ENCODE measurements at regions not wholly inside any gene's neighbourhood (a gene's known extent, or its start where the extent isn't known, plus 50 kb on each side); places are given as distances from the start of the nearest gene placed in this dataset.
"Not testable (repeated sequence)": the region's sequence is repeated elsewhere in the genome, so short reads cannot be mapped to it uniquely, and the experiment has no call there.

DNA sequence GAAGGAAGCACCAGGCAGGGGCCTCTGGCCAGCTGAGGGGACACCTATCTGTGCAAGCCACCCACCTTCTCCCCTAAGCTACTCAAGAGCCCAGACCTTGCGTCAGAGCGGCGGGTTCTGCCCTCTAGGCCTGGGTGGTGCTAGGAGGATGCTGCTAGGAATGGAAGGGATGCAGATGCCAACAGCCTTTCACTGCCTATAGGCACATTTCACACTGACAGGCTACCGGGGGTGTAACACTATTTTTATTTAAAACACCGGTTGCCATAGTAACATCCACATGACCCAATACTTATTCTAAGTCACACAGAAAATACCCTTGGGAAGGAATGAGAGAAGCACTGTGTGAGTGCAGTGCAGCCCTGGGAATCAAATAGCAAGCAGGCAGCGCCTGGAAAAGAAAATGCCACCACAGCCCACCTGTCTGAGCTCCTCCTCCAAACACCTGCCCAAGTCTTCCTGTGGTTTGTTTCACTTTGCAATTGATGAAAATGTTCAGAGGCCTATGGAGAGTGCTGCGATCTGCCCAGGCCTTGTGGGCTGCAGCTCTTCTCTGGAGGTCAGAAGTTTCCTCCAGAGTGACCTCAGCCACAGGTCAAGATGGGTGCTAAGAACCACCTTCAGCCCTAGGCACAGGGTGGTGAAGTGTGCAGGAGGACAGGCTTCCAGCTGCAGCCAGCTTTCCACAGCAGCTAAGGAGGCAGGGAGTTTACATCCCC lies 113.5 kb upstream of the TOPAZ1 start:
- no peaks in the 10 kb centered on the region for H3K27me3 ChIP-seq (replicated peaks; ENCODE audit: control insufficient read depth, insufficient read depth, low read length, poor library complexity, severe bottlenecking)

DNA sequence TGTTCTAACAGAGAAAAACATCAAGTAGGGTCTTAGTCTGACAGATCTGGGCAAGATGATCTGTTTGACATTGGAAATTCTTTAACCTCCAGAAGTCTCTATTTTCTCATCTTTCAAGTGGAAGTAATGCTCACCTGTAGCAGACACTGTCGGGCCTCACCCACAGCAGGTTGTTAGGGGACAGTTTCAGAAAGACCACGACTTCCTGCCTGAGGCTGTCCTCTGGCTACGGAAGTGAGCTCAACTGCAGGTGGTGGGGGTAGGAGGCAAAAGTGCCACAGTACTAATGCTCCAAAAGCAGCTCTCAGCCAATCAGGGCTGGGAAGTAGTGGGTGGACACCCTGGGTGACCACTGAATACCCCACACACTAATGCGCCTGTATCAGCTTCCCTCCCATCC lies 111.4 kb upstream of the TOPAZ1 start:
- no peaks in the 10 kb centered on the region for H3K4me1 ChIP-seq (ENCODE audit: control insufficient read depth, insufficient read depth, low read length, poor library complexity, severe bottlenecking)
- no peak overlapping the region for H3K4me3 ChIP-seq (ENCODE audit: insufficient read depth, low read depth, low read length, poor library complexity, severe bottlenecking)
- peaks cover 3% of the 10 kb centered on the region for H3K27me3 ChIP-seq (replicated peaks; ENCODE audit: control insufficient read depth, insufficient read depth, low read length, poor library complexity, severe bottlenecking)
- H3K36me3 ChIP-seq (ENCODE audit: control insufficient read depth, insufficient read depth, low read length) = no peaks in the 10 kb centered on the region
- DNase-seq = no peak
- H3K9me3 ChIP-seq (ENCODE audit: control insufficient read depth, low read length) = no peaks in the 10 kb centered on the region
- no peak overlapping the region for H3K27ac ChIP-seq (ENCODE audit: insufficient read depth, low read length, poor library complexity, severe bottlenecking)

More for the DNA sequence above, 113.5 kb upstream of the TOPAZ1 start:
- H3K4me1 ChIP-seq (ENCODE audit: control insufficient read depth, insufficient read depth, low read length, poor library complexity, severe bottlenecking) = no peaks in the 10 kb centered on the region
- H3K9me3 ChIP-seq (ENCODE audit: control insufficient read depth, low read length) = no peaks in the 10 kb centered on the region
- no peaks in the 10 kb centered on the region for H3K36me3 ChIP-seq (ENCODE audit: control insufficient read depth, insufficient read depth, low read length)
- no peak overlapping the region for H3K4me3 ChIP-seq (ENCODE audit: insufficient read depth, low read depth, low read length, poor library complexity, severe bottlenecking)
- no peak for DNase-seq
- no peak overlapping the region for H3K27ac ChIP-seq (ENCODE audit: insufficient read depth, low read length, poor library complexity, severe bottlenecking)

DNA sequence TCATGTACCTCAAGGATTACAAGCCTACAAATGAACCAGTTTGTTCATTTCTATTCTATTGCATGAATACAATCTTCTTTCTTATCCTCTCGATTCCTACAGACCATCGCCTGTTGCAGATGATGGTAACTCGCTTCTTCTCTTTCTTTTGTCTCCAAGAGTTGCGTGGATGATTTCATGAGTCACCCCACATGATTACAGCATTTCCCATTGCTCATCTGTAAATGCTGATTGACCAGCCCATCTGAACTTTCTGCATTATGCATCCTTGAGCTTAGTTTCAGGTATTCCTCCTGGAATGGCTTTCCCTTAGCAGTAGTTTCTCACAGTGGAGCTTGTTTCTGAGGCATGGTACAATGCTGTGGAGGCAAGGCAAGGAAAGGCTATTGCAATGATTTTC lies 109.6 kb upstream of the TOPAZ1 start:
- Histone ChIP-seq H3K27ac (ENCODE audit: insufficient read depth, low read length, poor library complexity, severe bottlenecking) (no peak overlapping the region), H3K9me3 (ENCODE audit: control insufficient read depth, low read length) (no peaks in the 10 kb centered on the region), H3K4me3 (ENCODE audit: insufficient read depth, low read depth, low read length, poor library complexity, severe bottlenecking) (no peak overlapping the region), H3K4me1 (ENCODE audit: control insufficient read depth, insufficient read depth, low read length, poor library complexity, severe bottlenecking) (no peaks in the 10 kb centered on the region), H3K36me3 (ENCODE audit: control insufficient read depth, insufficient read depth, low read length) (no peaks in the 10 kb centered on the region), H3K27me3 (replicated peaks; ENCODE audit: control insufficient read depth, insufficient read depth, low read length, poor library complexity, severe bottlenecking) (peaks cover 3% of the 10 kb centered on the region)
- DNase-seq = no peak

DNA sequence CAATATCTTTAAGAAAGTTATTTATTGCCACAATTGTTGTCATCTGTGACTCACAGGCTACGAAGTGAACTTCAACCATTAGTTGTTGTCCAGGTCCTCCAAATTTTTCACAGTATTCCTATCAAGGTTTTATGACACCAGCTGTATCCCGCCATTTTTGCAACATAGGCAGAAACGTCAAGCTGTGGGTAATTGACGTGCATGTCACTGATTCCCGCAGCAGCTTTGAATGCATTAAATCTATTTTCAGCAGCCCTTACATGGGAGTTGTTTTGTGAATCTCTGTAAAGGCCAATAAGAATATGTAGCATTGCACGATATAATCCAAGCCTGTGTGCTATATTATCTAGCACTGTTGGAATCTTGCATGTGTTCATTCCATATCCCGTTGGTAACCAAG lies 109.1 kb upstream of the TOPAZ1 start:
- H3K9me3 ChIP-seq (ENCODE audit: control insufficient read depth, low read length) = no peaks in the 10 kb centered on the region
- no peak overlapping the region for H3K27ac ChIP-seq (ENCODE audit: insufficient read depth, low read length, poor library complexity, severe bottlenecking)

DNA sequence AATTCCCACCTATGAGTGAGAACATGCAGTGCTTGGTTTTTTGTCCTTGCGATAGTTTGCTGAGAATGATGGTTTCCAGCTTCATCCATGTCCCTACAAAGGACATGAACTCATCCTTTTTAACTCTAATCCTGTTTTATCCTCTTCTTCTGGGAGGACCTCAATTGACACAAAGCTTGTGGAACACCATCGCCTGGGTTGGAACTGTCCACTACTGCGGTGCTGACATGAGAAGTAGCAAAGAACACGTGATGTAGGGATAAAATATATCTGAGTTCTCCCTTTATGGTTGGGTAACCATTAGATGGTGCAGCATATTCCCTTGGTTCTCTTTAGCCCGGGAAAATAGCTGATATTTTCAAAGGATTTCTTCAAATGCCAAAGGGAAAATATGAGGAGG lies 105.3 kb upstream of the TOPAZ1 start:
- DNase-seq = no peak
- H3K36me3 ChIP-seq (ENCODE audit: control insufficient read depth, insufficient read depth, low read length) = no peaks in the 10 kb centered on the region
- H3K4me1 ChIP-seq (ENCODE audit: control insufficient read depth, insufficient read depth, low read length, poor library complexity, severe bottlenecking) = no peaks in the 10 kb centered on the region
- peaks cover 3% of the 10 kb centered on the region for H3K27me3 ChIP-seq (replicated peaks; ENCODE audit: control insufficient read depth, insufficient read depth, low read length, poor library complexity, severe bottlenecking)
- H3K27ac ChIP-seq (ENCODE audit: insufficient read depth, low read length, poor library complexity, severe bottlenecking) = no peak overlapping the region
- no peaks in the 10 kb centered on the region for H3K9me3 ChIP-seq (ENCODE audit: control insufficient read depth, low read length)
- H3K4me3 ChIP-seq (ENCODE audit: insufficient read depth, low read depth, low read length, poor library complexity, severe bottlenecking) = no peak overlapping the region

More for the DNA sequence above, 109.1 kb upstream of the TOPAZ1 start:
- Histone ChIP-seq H3K27me3 (replicated peaks; ENCODE audit: control insufficient read depth, insufficient read depth, low read length, poor library complexity, severe bottlenecking) (peaks cover 3% of the 10 kb centered on the region), H3K4me3 (ENCODE audit: insufficient read depth, low read depth, low read length, poor library complexity, severe bottlenecking) (no peak overlapping the region), H3K36me3 (ENCODE audit: control insufficient read depth, insufficient read depth, low read length) (no peaks in the 10 kb centered on the region), H3K4me1 (ENCODE audit: control insufficient read depth, insufficient read depth, low read length, poor library complexity, severe bottlenecking) (no peaks in the 10 kb centered on the region)
- DNase-seq = no peak

DNA sequence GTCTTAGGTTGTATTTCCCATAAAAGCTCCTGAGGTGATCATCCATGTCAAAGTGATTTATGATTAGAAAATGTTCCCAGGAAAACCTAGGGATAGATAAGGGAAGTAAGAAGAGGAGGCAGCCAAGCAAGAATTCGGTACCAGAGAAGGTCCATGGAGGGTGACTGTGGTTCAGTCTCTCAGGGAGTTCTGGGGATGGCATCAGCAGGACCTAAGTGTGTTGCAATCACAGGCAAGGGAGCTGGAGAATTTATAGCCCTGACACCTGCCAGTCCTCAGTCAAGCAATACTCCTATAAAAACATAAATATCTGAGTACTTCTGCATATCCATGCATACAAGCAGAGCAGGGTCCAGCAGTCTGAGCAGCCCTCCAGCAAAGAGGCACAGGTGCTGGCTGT lies 95.6 kb upstream of the TOPAZ1 start:
- H3K36me3 ChIP-seq (ENCODE audit: control insufficient read depth, insufficient read depth, low read length) = no peaks in the 10 kb centered on the region

DNA sequence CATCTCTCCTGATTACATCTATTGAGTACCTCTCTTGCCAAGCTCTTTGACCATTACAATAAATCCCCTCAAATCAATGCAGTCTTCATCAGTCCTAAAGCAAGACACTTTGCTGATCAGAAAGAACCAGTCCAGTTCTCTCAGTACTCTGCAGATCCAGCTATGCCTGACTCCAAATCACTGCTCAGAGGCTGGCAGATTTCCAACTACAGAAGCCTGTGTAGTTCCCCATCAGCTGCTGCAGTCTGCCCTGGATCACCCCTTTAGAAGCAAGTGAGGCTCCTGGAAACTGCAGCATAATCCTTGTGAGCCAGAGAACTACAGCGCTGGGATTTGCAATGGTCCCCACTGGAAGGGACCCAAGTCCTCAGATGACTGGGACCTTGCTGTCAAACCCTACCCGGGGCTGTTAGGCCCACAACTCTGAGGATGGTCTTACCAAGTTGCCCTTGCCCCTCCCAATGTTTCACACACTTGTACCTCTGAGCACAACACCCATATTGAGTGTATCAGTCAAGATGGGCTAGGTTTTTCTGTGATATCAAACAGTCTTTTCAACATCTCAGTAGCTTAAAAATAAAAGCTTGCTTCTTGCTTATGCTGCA lies 81.9 kb upstream of the TOPAZ1 start:
- H3K27me3 ChIP-seq (replicated peaks; ENCODE audit: control insufficient read depth, insufficient read depth, low read length, poor library complexity, severe bottlenecking) = no peaks in the 10 kb centered on the region
- H3K4me3 ChIP-seq (ENCODE audit: insufficient read depth, low read depth, low read length, poor library complexity, severe bottlenecking) = no peak overlapping the region
- DNase-seq = no peak
- no peaks in the 10 kb centered on the region for H3K4me1 ChIP-seq (ENCODE audit: control insufficient read depth, insufficient read depth, low read length, poor library complexity, severe bottlenecking)
- no peaks in the 10 kb centered on the region for H3K9me3 ChIP-seq (ENCODE audit: control insufficient read depth, low read length)
- no peaks in the 10 kb centered on the region for H3K36me3 ChIP-seq (ENCODE audit: control insufficient read depth, insufficient read depth, low read length)
- no peak overlapping the region for H3K27ac ChIP-seq (ENCODE audit: insufficient read depth, low read length, poor library complexity, severe bottlenecking)

More for the DNA sequence above, 95.6 kb upstream of the TOPAZ1 start:
- H3K4me3 ChIP-seq (ENCODE audit: insufficient read depth, low read depth, low read length, poor library complexity, severe bottlenecking) = no peak overlapping the region
- no peak overlapping the region for H3K27ac ChIP-seq (ENCODE audit: insufficient read depth, low read length, poor library complexity, severe bottlenecking)
- H3K9me3 ChIP-seq (ENCODE audit: control insufficient read depth, low read length) = no peaks in the 10 kb centered on the region
- no peak for DNase-seq
- no peaks in the 10 kb centered on the region for H3K4me1 ChIP-seq (ENCODE audit: control insufficient read depth, insufficient read depth, low read length, poor library complexity, severe bottlenecking)
- peaks cover 6% of the 10 kb centered on the region for H3K27me3 ChIP-seq (replicated peaks; ENCODE audit: control insufficient read depth, insufficient read depth, low read length, poor library complexity, severe bottlenecking)

DNA sequence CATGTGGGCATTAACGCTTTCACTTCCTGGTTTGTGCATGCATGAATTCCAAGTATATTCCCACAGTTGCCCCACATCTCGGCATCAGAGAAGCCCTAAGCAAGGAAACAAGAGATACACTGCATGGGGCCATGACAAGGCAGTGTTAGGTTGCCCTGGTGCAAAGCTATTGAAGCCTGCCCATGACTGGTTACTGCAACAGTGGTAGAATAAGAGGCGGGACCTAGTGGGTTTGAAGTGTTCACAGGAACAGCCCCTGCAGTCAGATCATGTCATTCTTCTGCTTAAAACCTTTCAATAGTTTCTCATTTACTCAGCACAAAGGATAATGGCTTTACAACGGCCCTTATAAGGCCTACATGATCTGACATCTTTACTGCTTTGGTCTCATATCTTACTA lies 80.9 kb upstream of the TOPAZ1 start:
- no peak overlapping the region for H3K4me3 ChIP-seq (ENCODE audit: insufficient read depth, low read depth, low read length, poor library complexity, severe bottlenecking)
- H3K27ac ChIP-seq (ENCODE audit: insufficient read depth, low read length, poor library complexity, severe bottlenecking) = no peak overlapping the region
- no peaks in the 10 kb centered on the region for H3K9me3 ChIP-seq (ENCODE audit: control insufficient read depth, low read length)
- DNase-seq = no peak
- H3K27me3 ChIP-seq (replicated peaks; ENCODE audit: control insufficient read depth, insufficient read depth, low read length, poor library complexity, severe bottlenecking) = no peaks in the 10 kb centered on the region
- no peaks in the 10 kb centered on the region for H3K4me1 ChIP-seq (ENCODE audit: control insufficient read depth, insufficient read depth, low read length, poor library complexity, severe bottlenecking)
- H3K36me3 ChIP-seq (ENCODE audit: control insufficient read depth, insufficient read depth, low read length) = no peaks in the 10 kb centered on the region

DNA sequence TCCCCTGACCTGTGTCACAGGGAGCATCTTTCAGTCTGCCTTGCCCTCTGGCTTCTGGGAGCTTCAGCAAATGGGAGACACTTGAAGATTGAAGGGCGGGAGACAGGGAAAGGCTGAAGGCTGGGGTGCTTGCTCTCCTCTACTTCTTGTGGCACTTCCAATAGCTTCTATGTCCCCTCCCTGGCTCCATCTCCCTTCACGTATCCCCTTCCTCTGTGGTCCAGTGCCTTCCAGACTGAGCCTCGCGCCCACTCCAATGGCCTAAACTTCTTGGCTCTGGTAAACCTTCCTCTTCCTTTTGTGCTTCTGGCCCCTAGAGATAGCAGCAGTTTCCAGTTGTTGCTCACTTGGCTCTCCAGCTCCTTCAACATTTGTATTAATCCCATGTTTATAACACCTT lies 69.8 kb upstream of the TOPAZ1 start:
- Histone ChIP-seq H3K9me3 (ENCODE audit: control insufficient read depth, low read length) (no peaks in the 10 kb centered on the region), H3K36me3 (ENCODE audit: control insufficient read depth, insufficient read depth, low read length) (no peaks in the 10 kb centered on the region), H3K4me1 (ENCODE audit: control insufficient read depth, insufficient read depth, low read length, poor library complexity, severe bottlenecking) (no peaks in the 10 kb centered on the region), H3K4me3 (ENCODE audit: insufficient read depth, low read depth, low read length, poor library complexity, severe bottlenecking) (no peak overlapping the region), H3K27me3 (replicated peaks; ENCODE audit: control insufficient read depth, insufficient read depth, low read length, poor library complexity, severe bottlenecking) (no peaks in the 10 kb centered on the region), H3K27ac (ENCODE audit: insufficient read depth, low read length, poor library complexity, severe bottlenecking) (no peak overlapping the region)
- DNase-seq = no peak

DNA sequence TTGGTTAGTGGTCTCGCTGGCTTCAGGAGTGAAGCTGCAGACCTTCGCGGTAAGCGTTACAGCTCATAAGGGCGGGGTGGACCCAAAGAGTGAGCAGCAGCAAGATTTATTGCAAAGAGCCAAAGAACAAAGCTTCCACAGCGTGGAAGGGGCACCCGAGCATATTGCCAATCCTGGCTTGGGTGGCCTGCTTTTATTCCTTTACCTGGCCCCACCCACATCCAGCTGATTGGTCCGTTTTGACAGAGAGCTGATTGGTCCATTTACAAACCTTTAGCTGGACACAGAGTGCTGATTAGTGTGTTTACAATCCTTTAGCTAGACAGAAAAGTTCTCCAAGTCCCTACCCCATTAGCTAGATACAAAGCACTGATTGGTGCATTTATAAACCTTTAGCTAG lies 69.0 kb upstream of the TOPAZ1 start:
- not testable (repeated sequence) for H3K27me3 ChIP-seq (replicated peaks; ENCODE audit: control insufficient read depth, insufficient read depth, low read length, poor library complexity, severe bottlenecking); H3K9me3 ChIP-seq (ENCODE audit: control insufficient read depth, low read length); DNase-seq

More for the DNA sequence above, 69.0 kb upstream of the TOPAZ1 start:
- H3K4me1 ChIP-seq (ENCODE audit: control insufficient read depth, insufficient read depth, low read length, poor library complexity, severe bottlenecking); H3K27ac ChIP-seq (ENCODE audit: insufficient read depth, low read length, poor library complexity, severe bottlenecking); H3K4me3 ChIP-seq (ENCODE audit: insufficient read depth, low read depth, low read length, poor library complexity, severe bottlenecking); H3K36me3 ChIP-seq (ENCODE audit: control insufficient read depth, insufficient read depth, low read length): not testable (repeated sequence)
